ENCODE measurements at regions not wholly inside any gene's neighbourhood (a gene's known extent, or its start where the extent isn't known, plus 50 kb on each side); places are given as distances from the start of the nearest gene placed in this dataset.

- Histone ChIP-seq H3K36me3 (replicated peaks in 1 of 2) (no peaks in the 10 kb centered on the region), H3K4me3 (no peak overlapping the region), H3K27ac (no peak overlapping the region), H3K4me1 (replicated peaks in 1 of 2) (no peaks in the 10 kb centered on the region), H3K9me3 (replicated peaks in 1 of 3) (peaks cover 0 to 6% (median 0%) of the 10 kb centered on the region in 3 donors), H3K27me3 (no peaks in the 10 kb centered on the region)
- intact Hi-C loops (cut with DNase I) = no loop called here
- DNase-seq = no peak
- no peak for TF ChIP-seq POLR2A (IDR thresholded peaks at IDR 0.05)
- TF ChIP-seq CTCF (IDR thresholded peaks at IDR 0.05) = no peak
- 66 to 80% (median 76%) methylated on average over 5 of the region's 5 CpGs for WGBS, 4 donors
Observed at GRCh38 chr2:145018502-145018901, 498.6 kb upstream of the ZEB2 start.

GRCh38 chr2:145017149-145017548, 497.2 kb upstream of the ZEB2 start:
- no peak for TF ChIP-seq CTCF (IDR thresholded peaks at IDR 0.05)
- TF ChIP-seq POLR2A (IDR thresholded peaks at IDR 0.05) = no peak
- 85 to 98% (median 91%) methylated on average over 1 of the region's 1 CpG for whole genome bisulfite sequencing, 4 donors

GRCh38 chr2:145016711-145017110, 496.8 kb upstream of the ZEB2 start:
- TF ChIP-seq POLR2A (IDR thresholded peaks at IDR 0.05) = no peak
- TF ChIP-seq CTCF (IDR thresholded peaks at IDR 0.05) = no peak

More at GRCh38 chr2:145017149-145017548, 497.2 kb upstream of the ZEB2 start:
- H3K4me1 ChIP-seq (replicated peaks in 1 of 2) = no peaks in the 10 kb centered on the region
- no peak overlapping the region for H3K4me3 ChIP-seq
- no peak overlapping the region for H3K27ac ChIP-seq
- intact Hi-C loops (cut with DNase I) = no loop called here
- no peak for DNase-seq
- no peaks in the 10 kb centered on the region for H3K27me3 ChIP-seq
- H3K9me3 ChIP-seq (replicated peaks in 1 of 3) = peaks cover 0 to 6% (median 0%) of the 10 kb centered on the region in 3 donors
- no peaks in the 10 kb centered on the region for H3K36me3 ChIP-seq (replicated peaks in 1 of 2)

GRCh38 chr2:145015561-145015960, 495.6 kb upstream of the ZEB2 start:
- Histone ChIP-seq H3K36me3 (replicated peaks in 1 of 2) (no peaks in the 10 kb centered on the region), H3K27ac (no peak overlapping the region), H3K4me1 (replicated peaks in 1 of 2) (no peaks in the 10 kb centered on the region), H3K9me3 (replicated peaks in 1 of 3) (peaks cover 0 to 6% (median 0%) of the 10 kb centered on the region in 3 donors), H3K4me3 (no peak overlapping the region), H3K27me3 (no peaks in the 10 kb centered on the region)
- WGBS, 4 donors = 92 to 100% (median 96%) methylated on average over 2 of the region's 2 CpGs
- no peak for DNase-seq
- TF ChIP-seq POLR2A (IDR thresholded peaks at IDR 0.05) = no peak
- no peak for TF ChIP-seq CTCF (IDR thresholded peaks at IDR 0.05)
- intact Hi-C loops (cut with DNase I) = no loop called here

More at GRCh38 chr2:145016711-145017110, 496.8 kb upstream of the ZEB2 start:
- peaks cover 0 to 6% (median 0%) of the 10 kb centered on the region in 3 donors for H3K9me3 ChIP-seq (replicated peaks in 1 of 3)
- no peaks in the 10 kb centered on the region for H3K36me3 ChIP-seq (replicated peaks in 1 of 2)
- intact Hi-C loops (cut with DNase I) = no loop called here
- H3K27me3 ChIP-seq = no peaks in the 10 kb centered on the region
- H3K4me3 ChIP-seq = no peak overlapping the region
- H3K27ac ChIP-seq = no peak overlapping the region
- H3K4me1 ChIP-seq (replicated peaks in 1 of 2) = no peaks in the 10 kb centered on the region
- no peak for DNase-seq
